Liver (tissue), 8 donors: ENCODE measurements at regions not wholly inside any gene's neighbourhood (a gene's known extent, or its start where the extent isn't known, plus 50 kb on each side); places are given as distances from the start of the nearest gene placed in this dataset.

ENCODE experiments used
- DNase-seq: peaks from one replicate; pipeline ENCODE4 v3.0.0-alpha.2; 2017; ENCODE audit warnings: low spot score
- H3K27ac ChIP-seq, 2 donors: one replicate each; pipeline ENCODE4 v1.7.0; 2013; ENCODE audit warnings: inconsistent platforms in 2 of 2, low read length in 2 of 2, control low read depth in 1 of 2, low read depth in 1 of 2, mild to moderate bottlenecking in 1 of 2
- H3K27me3 ChIP-seq, 4 donors: one replicate each; pipeline versions ENCODE4 v1.6.1 to v1.7.0; 2013; ENCODE audit warnings: low read length in 3 of 4, inconsistent platforms in 1 of 4, mild to moderate bottlenecking in 1 of 4, moderate library complexity in 1 of 4; ENCODE audit not compliant: control insufficient read depth in 4 of 4, insufficient read depth in 4 of 4
- H3K36me3 ChIP-seq, 4 donors: one replicate each; pipeline versions ENCODE4 v1.6.1 to v1.7.0; 2013; ENCODE audit warnings: low read length in 3 of 4, mild to moderate bottlenecking in 3 of 4, low read depth in 1 of 4, moderate library complexity in 1 of 4; ENCODE audit not compliant: control insufficient read depth in 4 of 4, insufficient read depth in 3 of 4
- H3K4me1 ChIP-seq, 4 donors: one replicate each; pipeline versions ENCODE4 v1.6.1 to v1.7.0; 2013; ENCODE audit warnings: low read length in 3 of 4, mild to moderate bottlenecking in 3 of 4, moderate library complexity in 1 of 4; ENCODE audit not compliant: control insufficient read depth in 4 of 4, insufficient read depth in 4 of 4
- H3K4me3 ChIP-seq, 3 donors: one replicate each; pipeline versions ENCODE4 v1.6.1 to v1.7.0; 2013; ENCODE audit warnings: low read length in 3 of 3, control low read depth in 1 of 3, low read depth in 1 of 3, mild to moderate bottlenecking in 1 of 3
- H3K9ac ChIP-seq, 2 donors: one replicate each; pipeline ENCODE4 v1.7.0; 2013; ENCODE audit warnings: low read length in 2 of 2, mild to moderate bottlenecking in 2 of 2, moderate library complexity in 2 of 2, control low read depth in 1 of 2, low read depth in 1 of 2
- H3K9me3 ChIP-seq, 4 donors: one replicate each; pipeline versions ENCODE4 v1.6.1 to v1.7.0; 2013; ENCODE audit warnings: low read length in 3 of 4; ENCODE audit not compliant: control insufficient read depth in 4 of 4
- EGR1 ChIP-seq, 2 donors: IDR thresholded peaks; 2 replicates each; pipeline ENCODE4 v1.6.1; 2016 to 2018; ENCODE audit warnings: antibody characterized with exemption in 2 of 2, low read depth in 2 of 2
- FOXA1 ChIP-seq: IDR thresholded peaks from 2 replicates; pipeline ENCODE4 v1.6.1; 2016; ENCODE audit warnings: antibody characterized with exemption
- FOXA2 ChIP-seq: IDR thresholded peaks from 2 replicates; pipeline ENCODE4 v1.6.1; 2016; ENCODE audit warnings: antibody characterized with exemption
- GABPA ChIP-seq, 2 donors: IDR thresholded peaks in 1 of 2; conservative IDR thresholded peaks in 1 of 2; 2 replicates each; pipeline ENCODE4 v1.6.1; 2016; ENCODE audit warnings: antibody characterized with exemption in 2 of 2, mild to moderate bottlenecking in 1 of 2, moderate library complexity in 1 of 2
- JUND ChIP-seq, 2 donors: IDR thresholded peaks; 2 replicates each; pipeline ENCODE4 v1.6.1; 2016; ENCODE audit warnings: antibody characterized with exemption in 2 of 2
- NR2F2 ChIP-seq: IDR thresholded peaks from 2 replicates; pipeline ENCODE4 v1.6.1; 2016; ENCODE audit warnings: antibody characterized with exemption
- RAD21 ChIP-seq, 2 donors: IDR thresholded peaks; 2 replicates each; pipeline ENCODE4 v1.6.1; 2016; ENCODE audit warnings: antibody characterized with exemption in 2 of 2, mild to moderate bottlenecking in 2 of 2
- REST ChIP-seq: IDR thresholded peaks from 2 replicates; pipeline ENCODE4 v1.6.1; 2016; ENCODE audit warnings: antibody characterized with exemption, mild to moderate bottlenecking
- RXRA ChIP-seq, 2 donors: IDR thresholded peaks; 2 replicates each; pipeline ENCODE4 v1.6.1; 2017 to 2018; ENCODE audit warnings: antibody characterized with exemption in 2 of 2, mild to moderate bottlenecking in 1 of 2
- SP1 ChIP-seq: IDR thresholded peaks from 2 replicates; pipeline ENCODE4 v1.6.1; 2018; ENCODE audit warnings: antibody characterized with exemption, mild to moderate bottlenecking
- TAF1 ChIP-seq: conservative IDR thresholded peaks from 2 replicates; pipeline ENCODE4 v1.6.1; 2016; ENCODE audit warnings: antibody characterized with exemption, mild to moderate bottlenecking
- YY1 ChIP-seq: IDR thresholded peaks from 2 replicates; pipeline ENCODE4 v1.6.1; 2016; ENCODE audit warnings: antibody characterized with exemption, mild to moderate bottlenecking
- ZBTB33 ChIP-seq: IDR thresholded peaks from 2 replicates; pipeline ENCODE4 v1.6.1; 2016; ENCODE audit warnings: antibody characterized with exemption
- WGBS: extraction: QIAGEN DNeasy Blood & Tissue Kit; methylation state at CpG from one replicate; pipeline ENCODE4 v1.1.7; 2013; 5-methylcytosine and 5-hydroxymethylcytosine counted together
- TF ChIP-seq, protein P1 (sequence below): IDR thresholded peaks from 2 replicates; pipeline ENCODE4 v1.6.1; 2016; ENCODE audit warnings: antibody characterized with exemption
- TF ChIP-seq, protein P2 (sequence below): fragments of 150-350 bp; IDR thresholded peaks from 2 replicates; pipeline ENCODE4 v1.5.1; 2017; ENCODE audit warnings: improper control_type of control experiment, low read depth, low read length; ENCODE audit not compliant: missing input control
- donor health status: healthy.
- donor health status: healthy.
- donor health status: healthy.
- donor health status: healthy.
- donor health status: healthy.

GRCh38 chr9:82327641-82328040 is 339.1 kb downstream of the SPATA31D1 start:
- H3K4me1 ChIP-seq: peaks cover 4 to 13% (median 9%) of the 10 kb centered on the region in 4 donors
- H3K4me3 ChIP-seq: no peak overlapping the region
- H3K27ac ChIP-seq: no peak overlapping the region
- H3K36me3 ChIP-seq: no peaks in the 10 kb centered on the region
- peaks cover 0 to 3% (median 0%) of the 10 kb centered on the region in 4 donors for H3K9me3 ChIP-seq
- TF ChIP-seq JUND (IDR thresholded peaks at IDR 0.05) (no peak), SP1 (no peak), GABPA (IDR thresholded peaks at IDR 0.05 in 1 of 2, conservative IDR thresholded peaks at IDR 0.05 in 1 of 2) (no peak), REST (no peak), ZBTB33 (no peak), EGR1 (IDR thresholded peaks at IDR 0.05; ENCODE audit: low read depth in 2 of 2) (no peak), FOXA1 (no peak)
- TF ChIP-seq, protein P1, sequence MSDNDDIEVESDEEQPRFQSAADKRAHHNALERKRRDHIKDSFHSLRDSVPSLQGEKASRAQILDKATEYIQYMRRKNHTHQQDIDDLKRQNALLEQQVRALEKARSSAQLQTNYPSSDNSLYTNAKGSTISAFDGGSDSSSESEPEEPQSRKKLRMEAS: no peak
- TF ChIP-seq, protein P2, sequence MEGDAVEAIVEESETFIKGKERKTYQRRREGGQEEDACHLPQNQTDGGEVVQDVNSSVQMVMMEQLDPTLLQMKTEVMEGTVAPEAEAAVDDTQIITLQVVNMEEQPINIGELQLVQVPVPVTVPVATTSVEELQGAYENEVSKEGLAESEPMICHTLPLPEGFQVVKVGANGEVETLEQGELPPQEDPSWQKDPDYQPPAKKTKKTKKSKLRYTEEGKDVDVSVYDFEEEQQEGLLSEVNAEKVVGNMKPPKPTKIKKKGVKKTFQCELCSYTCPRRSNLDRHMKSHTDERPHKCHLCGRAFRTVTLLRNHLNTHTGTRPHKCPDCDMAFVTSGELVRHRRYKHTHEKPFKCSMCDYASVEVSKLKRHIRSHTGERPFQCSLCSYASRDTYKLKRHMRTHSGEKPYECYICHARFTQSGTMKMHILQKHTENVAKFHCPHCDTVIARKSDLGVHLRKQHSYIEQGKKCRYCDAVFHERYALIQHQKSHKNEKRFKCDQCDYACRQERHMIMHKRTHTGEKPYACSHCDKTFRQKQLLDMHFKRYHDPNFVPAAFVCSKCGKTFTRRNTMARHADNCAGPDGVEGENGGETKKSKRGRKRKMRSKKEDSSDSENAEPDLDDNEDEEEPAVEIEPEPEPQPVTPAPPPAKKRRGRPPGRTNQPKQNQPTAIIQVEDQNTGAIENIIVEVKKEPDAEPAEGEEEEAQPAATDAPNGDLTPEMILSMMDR: no peak
- no peak for DNase-seq
- H3K9ac ChIP-seq: no peak overlapping the region
- WGBS: 93% methylated on average over 2 of the region's 2 CpGs
- no peaks in the 10 kb centered on the region for H3K27me3 ChIP-seq

- H3K9me3 ChIP-seq: no peaks in the 10 kb centered on the region
- TF ChIP-seq RXRA (IDR thresholded peaks at IDR 0.05) (no peak), FOXA2 (no peak), GABPA (IDR thresholded peaks at IDR 0.05 in 1 of 2, conservative IDR thresholded peaks at IDR 0.05 in 1 of 2) (no peak), YY1 (no peak), TAF1 (no peak), RAD21 (IDR thresholded peaks at IDR 0.05) (no peak), ZBTB33 (no peak), REST (no peak), NR2F2 (no peak)
- TF ChIP-seq, protein P2: no peak
- TF ChIP-seq, protein P1: no peak
Observed at GRCh38 chr9:82331079-82331478, 342.5 kb downstream of the SPATA31D1 start.

More at GRCh38 chr9:82331079-82331478, 342.5 kb downstream of the SPATA31D1 start:
- Histone ChIP-seq H3K4me3 (no peak overlapping the region), H3K9ac (no peak overlapping the region), H3K27ac (no peak overlapping the region), H3K27me3 (no peaks in the 10 kb centered on the region), H3K36me3 (no peaks in the 10 kb centered on the region), H3K4me1 (peaks cover 4 to 16% (median 11%) of the 10 kb centered on the region in 4 donors)
- no peak for DNase-seq
- 91% methylated on average over 2 of the region's 2 CpGs for WGBS
